A673 (cell line): ENCODE measurements at regions not wholly inside any gene's neighbourhood (a gene's known extent, or its start where the extent isn't known, plus 50 kb on each side); places are given as distances from the start of the nearest gene placed in this dataset.
"Not testable (repeated sequence)": the region's sequence is repeated elsewhere in the genome, so short reads cannot be mapped to it uniquely, and the experiment has no call there.

Experiments used
- BruUV-seq: library from RNA; stranded (reverse); fragments of 400-500 nt; replicated peaks from 2 replicates; lab custom pipeline; 2021; lab: Mats Ljungman, UMichigan
- CTCF ChIA-PET: fragments of 300-600 bp; sonication (Branson Sonifier 250); formaldehyde crosslinking; loops from one replicate; lab custom pipeline; 2022; ENCODE audit warnings: antibody characterized with exemption; lab: Charles Lee
- POLR2A ChIA-PET: fragments of 300-600 bp; sonication (Branson Sonifier 250); formaldehyde crosslinking; loops from one replicate; lab custom pipeline; 2022; ENCODE audit warnings: antibody characterized with exemption; ENCODE audit not compliant: low non-redundant PET; lab: Charles Lee
- DNase-seq: peaks from one replicate; pipeline ENCODE4 v3.0.0-alpha.2; 2015; ENCODE audit warnings: low spot score
- H3K27ac ChIP-seq: fragments of 200-600 bp; sonication (generic); 2 replicates; pipeline ENCODE4 v1.5.1; 2016; ENCODE audit warnings: mixed run types, low read depth, mild to moderate bottlenecking, mixed read lengths, antibody characterized with exemption, low read length; ENCODE audit not compliant: poor library complexity, severe bottlenecking
- H3K27me3 ChIP-seq: fragments of 200-600 bp; sonication (generic); replicated peaks from 2 replicates; pipeline ENCODE4 v1.6.1; 2017; ENCODE audit warnings: mixed run types, low read depth, mild to moderate bottlenecking, mixed read lengths, antibody characterized with exemption, low read length; ENCODE audit not compliant: insufficient read depth, poor library complexity
- H3K36me3 ChIP-seq: fragments of 200-600 bp; sonication (generic); 2 replicates; pipeline ENCODE4 v1.6.1; 2016; ENCODE audit warnings: mixed run types, mild to moderate bottlenecking, mixed read lengths, antibody characterized with exemption, low read length; ENCODE audit not compliant: insufficient read depth, poor library complexity, severe bottlenecking
- H3K4me1 ChIP-seq: fragments of 200-600 bp; sonication (generic); 2 replicates; pipeline ENCODE4 v1.6.1; 2017; ENCODE audit warnings: mixed run types, mild to moderate bottlenecking, mixed read lengths, antibody characterized with exemption, low read length; ENCODE audit not compliant: insufficient read depth, poor library complexity, severe bottlenecking
- H3K4me3 ChIP-seq: fragments of 200-600 bp; sonication (generic); 2 replicates; pipeline ENCODE4 v1.5.1; 2016; ENCODE audit warnings: low read depth, mixed run types, mild to moderate bottlenecking, mixed read lengths, low read length; ENCODE audit not compliant: poor library complexity, severe bottlenecking
- H3K9me3 ChIP-seq: fragments of 200-600 bp; sonication (generic); 2 replicates; pipeline ENCODE4 v1.6.1; 2016; ENCODE audit warnings: mixed run types, low read depth, mild to moderate bottlenecking, mixed read lengths, antibody characterized with exemption, low read length; ENCODE audit not compliant: poor library complexity, severe bottlenecking
- EZH2 ChIP-seq: fragments of 200-600 bp; sonication (generic); IDR thresholded peaks from 2 replicates; pipeline ENCODE4 v1.6.1; 2017; ENCODE audit warnings: borderline replicate concordance, low read depth, mild to moderate bottlenecking, mixed read lengths, antibody characterized with exemption, low read length; ENCODE audit not compliant: poor library complexity, severe bottlenecking
- intact Hi-C: fragments of 100-400 bp; cut with micrococcal nuclease; formaldehyde crosslinking; loops from one replicate; pipeline ENCODE4 v1.10.0; 2022; ENCODE audit not compliant: unreplicated experiment
- TF ChIP-seq, protein P1 (sequence below): fragments of 300-800, 200-600 bp; sonication (generic); conservative IDR thresholded peaks from 2 replicates; pipeline ENCODE4 v1.5.1; 2017; ENCODE audit warnings: low read depth, mild to moderate bottlenecking, antibody characterized with exemption, low read length, moderate library complexity, mixed read lengths

DNA sequence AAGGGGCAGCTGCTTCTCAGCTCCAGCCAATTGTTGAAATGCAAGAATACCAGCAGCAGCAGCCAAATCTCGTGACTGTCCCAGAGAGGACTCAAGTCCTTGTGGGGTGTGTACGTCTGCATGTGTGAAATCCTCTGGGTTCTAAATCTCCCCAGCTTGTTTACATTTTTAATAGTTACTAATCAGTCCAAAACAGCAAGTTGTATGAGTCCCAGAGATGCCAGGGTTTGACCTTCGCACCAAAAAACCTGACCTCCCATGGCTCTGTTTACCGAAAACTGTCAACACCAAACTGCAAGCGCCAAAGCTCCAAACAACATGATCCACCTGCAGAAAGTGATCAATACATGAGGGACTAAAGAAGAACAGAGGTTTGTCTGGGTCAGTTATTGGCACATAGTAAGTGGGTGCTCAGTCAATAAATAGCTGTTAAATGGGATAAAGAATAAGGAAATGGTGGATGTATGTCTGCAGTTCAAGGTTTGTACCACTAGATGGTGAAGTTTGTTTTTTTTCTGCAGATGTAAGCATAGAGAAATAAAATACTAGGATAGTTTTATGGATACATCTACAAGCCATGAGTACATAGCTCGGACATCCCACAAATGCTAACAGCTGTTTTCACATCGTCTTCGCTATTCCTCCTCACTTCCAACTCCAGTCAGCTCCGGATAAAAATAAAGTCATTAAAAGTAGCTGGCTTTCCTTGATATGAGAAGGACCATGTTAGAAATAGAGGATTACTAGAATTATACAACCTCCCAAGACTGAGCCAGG lies 85.3 kb upstream of the ADRB2 start:
- Histone ChIP-seq H3K4me3 (no peak overlapping the region), H3K4me1 (no peaks in the 10 kb centered on the region), H3K27ac (no peak overlapping the region), H3K27me3 (peaks cover 30% of the 10 kb centered on the region), H3K36me3 (no peaks in the 10 kb centered on the region), H3K9me3 (no peaks in the 10 kb centered on the region)
- DNase-seq = peak; percentile 48
- intact Hi-C loops = loop anchor here (2.0 to 5.0 kb wide), 2 partner anchors 216 to 526 kb away; no protein-coding TSS in a partner anchor
- TF ChIP-seq, protein P1, sequence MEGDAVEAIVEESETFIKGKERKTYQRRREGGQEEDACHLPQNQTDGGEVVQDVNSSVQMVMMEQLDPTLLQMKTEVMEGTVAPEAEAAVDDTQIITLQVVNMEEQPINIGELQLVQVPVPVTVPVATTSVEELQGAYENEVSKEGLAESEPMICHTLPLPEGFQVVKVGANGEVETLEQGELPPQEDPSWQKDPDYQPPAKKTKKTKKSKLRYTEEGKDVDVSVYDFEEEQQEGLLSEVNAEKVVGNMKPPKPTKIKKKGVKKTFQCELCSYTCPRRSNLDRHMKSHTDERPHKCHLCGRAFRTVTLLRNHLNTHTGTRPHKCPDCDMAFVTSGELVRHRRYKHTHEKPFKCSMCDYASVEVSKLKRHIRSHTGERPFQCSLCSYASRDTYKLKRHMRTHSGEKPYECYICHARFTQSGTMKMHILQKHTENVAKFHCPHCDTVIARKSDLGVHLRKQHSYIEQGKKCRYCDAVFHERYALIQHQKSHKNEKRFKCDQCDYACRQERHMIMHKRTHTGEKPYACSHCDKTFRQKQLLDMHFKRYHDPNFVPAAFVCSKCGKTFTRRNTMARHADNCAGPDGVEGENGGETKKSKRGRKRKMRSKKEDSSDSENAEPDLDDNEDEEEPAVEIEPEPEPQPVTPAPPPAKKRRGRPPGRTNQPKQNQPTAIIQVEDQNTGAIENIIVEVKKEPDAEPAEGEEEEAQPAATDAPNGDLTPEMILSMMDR = peak; percentile 68
- TF ChIP-seq EZH2 = no peak
- BruUV-seq = no TSS peak
- CTCF ChIA-PET = interaction anchor here (1.0 to 1.6 kb wide), 5 partner anchors 10 to 294 kb away, joined by 3 to 10 read pairs (median 5); no protein-coding TSS in a partner anchor
- POLR2A ChIA-PET = no interaction called here

DNA sequence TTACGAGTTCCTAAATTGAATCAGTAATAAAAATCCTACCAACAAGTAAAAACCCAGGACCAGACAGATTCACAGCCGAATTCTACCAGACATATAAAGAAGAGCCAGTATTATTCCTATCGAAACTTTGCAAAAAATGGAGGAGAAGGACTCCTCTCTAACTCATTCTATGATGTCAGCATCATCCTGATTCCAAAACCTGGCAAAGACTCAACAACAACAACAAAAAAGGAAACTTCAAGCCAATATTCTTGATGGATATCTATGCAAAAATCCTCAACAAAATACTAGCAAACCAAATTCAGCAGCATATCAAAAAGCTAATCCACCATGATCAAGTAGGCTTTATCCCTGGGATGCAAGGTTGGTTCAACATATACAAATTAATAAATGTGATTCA lies 84.6 kb upstream of the ADRB2 start:
- H3K9me3 ChIP-seq, H3K27ac ChIP-seq, H3K4me1 ChIP-seq, H3K36me3 ChIP-seq, H3K4me3 ChIP-seq, DNase-seq, POLR2A ChIA-PET, BruUV-seq: not testable (repeated sequence)
- CTCF ChIA-PET = interaction anchor here (1.0 to 1.6 kb wide), 5 partner anchors 11 to 293 kb away, joined by 3 to 10 read pairs (median 5); no protein-coding TSS in a partner anchor
- intact Hi-C loops = loop anchor here (2.0 to 5.0 kb wide), 2 partner anchors 215 to 526 kb away; no protein-coding TSS in a partner anchor
- peaks cover 24% of the 10 kb centered on the region for H3K27me3 ChIP-seq

DNA sequence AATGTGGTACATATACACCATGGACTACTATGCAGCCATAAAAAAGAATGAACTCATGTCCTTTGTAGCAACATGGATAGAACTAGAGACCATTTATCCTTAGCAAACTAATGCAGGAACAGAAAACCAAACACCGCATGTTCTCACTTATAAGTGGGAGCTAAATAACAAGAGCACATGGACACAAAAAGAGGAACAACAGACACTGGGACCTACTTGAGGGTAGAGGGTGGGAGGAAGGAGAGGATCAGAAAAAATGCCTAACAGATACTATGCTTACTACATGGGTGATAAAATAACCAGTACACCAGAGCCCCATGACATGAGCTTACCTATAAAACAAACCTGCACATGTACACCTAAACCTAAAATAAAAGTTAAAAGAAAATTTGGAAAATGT lies 82.0 kb upstream of the ADRB2 start:
- H3K9me3 ChIP-seq, H3K27ac ChIP-seq, POLR2A ChIA-PET, DNase-seq, H3K4me1 ChIP-seq, CTCF ChIA-PET, H3K4me3 ChIP-seq, H3K36me3 ChIP-seq, BruUV-seq: not testable (repeated sequence)
- peaks cover 11% of the 10 kb centered on the region for H3K27me3 ChIP-seq
- intact Hi-C loops = loop anchor here (5.0 kb wide), 1 partner anchor 523 kb away; no protein-coding TSS in a partner anchor

DNA sequence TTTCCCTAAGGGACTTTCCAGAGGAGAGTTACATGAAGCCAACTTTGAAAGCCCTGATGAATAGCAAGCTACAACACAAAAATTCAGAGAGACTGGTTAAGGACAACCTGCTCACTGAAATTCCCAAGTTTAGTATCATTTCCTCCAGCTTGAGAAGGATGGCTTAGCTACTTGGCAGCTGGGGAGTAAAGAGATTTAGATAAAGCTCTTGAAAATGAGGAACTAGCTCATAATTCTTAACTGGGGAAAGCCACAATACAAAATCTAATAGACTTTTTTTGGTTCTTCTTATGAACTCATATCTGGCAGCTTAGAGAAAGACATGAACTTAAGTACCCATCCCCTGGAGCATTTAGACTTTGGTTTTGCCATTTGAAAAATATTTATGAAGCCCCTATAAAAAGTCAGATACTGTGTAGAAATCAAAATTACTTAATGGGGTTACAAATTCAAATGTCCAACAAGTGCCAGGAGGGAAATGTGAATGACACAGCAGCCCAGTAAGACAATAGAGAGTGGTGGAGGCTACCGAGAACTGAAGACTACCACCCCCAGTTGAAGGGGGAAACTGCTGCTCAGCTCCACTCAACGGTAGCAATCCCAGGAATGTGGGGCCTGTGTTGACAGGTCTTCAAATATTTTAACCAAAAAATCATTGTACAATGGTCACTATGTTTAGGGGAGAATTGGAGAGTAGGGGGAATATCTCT lies 79.4 kb upstream of the ADRB2 start:
- DNase-seq = no peak
- Histone ChIP-seq H3K27me3 (peaks cover 4% of the 10 kb centered on the region), H3K9me3 (no peaks in the 10 kb centered on the region), H3K27ac (no peak overlapping the region), H3K4me1 (no peaks in the 10 kb centered on the region), H3K36me3 (no peaks in the 10 kb centered on the region), H3K4me3 (no peak overlapping the region)
- intact Hi-C loops = no loop called here
- BruUV-seq = no TSS peak
- TF ChIP-seq, protein P1 = no peak
- no peak for TF ChIP-seq EZH2
- CTCF ChIA-PET = no interaction called here
- POLR2A ChIA-PET = no interaction called here
